GM12891 (cell line): ENCODE measurements at regions not wholly inside any gene's neighbourhood (a gene's known extent, or its start where the extent isn't known, plus 50 kb on each side); places are given as distances from the start of the nearest gene placed in this dataset.

Source experiments
- DNase-seq: peaks from one replicate; pipeline ENCODE4 v3.0.0; 2011; ENCODE audit warnings: low spot score; ENCODE audit not compliant: insufficient read length
- FAIRE-seq: peaks from 2 replicates; lab custom pipeline; 2011; peaks lifted over from hg19 to GRCh38; lab: Jason Lieb, UNC
- PAX5 ChIP-seq: IDR thresholded peaks from 2 replicates; pipeline ENCODE4 v1.6.1; 2011; ENCODE audit warnings: low read length, moderate library complexity, mild to moderate bottlenecking; ENCODE audit not compliant: insufficient read depth, severe bottlenecking
- POLR2A ChIP-seq: IDR thresholded peaks from 2 replicates; pipeline ENCODE4 v1.6.1; 2011; ENCODE audit warnings: low read depth, low read length, control low read depth
- POLR2AphosphoS5 ChIP-seq: IDR thresholded peaks from 2 replicates; pipeline ENCODE4 v1.6.1; 2011; ENCODE audit warnings: low read depth, low read length, control low read depth
- POU2F2 ChIP-seq: IDR thresholded peaks from 2 replicates; pipeline ENCODE4 v1.6.1; 2011; ENCODE audit warnings: low read depth, mild to moderate bottlenecking, control low read depth, low read length, moderate library complexity
- SPI1 ChIP-seq: IDR thresholded peaks from 2 replicates; pipeline ENCODE4 v1.6.1; 2011; ENCODE audit warnings: low read depth, low read length, control low read depth
- TAF1 ChIP-seq: IDR thresholded peaks from 2 replicates; pipeline ENCODE4 v1.6.1; 2011; ENCODE audit warnings: low read depth, low read length, control low read depth

- DNase-seq, result no peak
- FAIRE-seq, result no peak
- no peak for TF ChIP-seq SPI1
- no peak for TF ChIP-seq PAX5
- TF ChIP-seq POLR2AphosphoS5, result no peak
- TF ChIP-seq TAF1, result no peak
- TF ChIP-seq POLR2A, result no peak
- TF ChIP-seq POU2F2, result no peak
Observed at GRCh38 chr6:159349915-159350314, 180.7 kb downstream of the FNDC1 start.

DNA sequence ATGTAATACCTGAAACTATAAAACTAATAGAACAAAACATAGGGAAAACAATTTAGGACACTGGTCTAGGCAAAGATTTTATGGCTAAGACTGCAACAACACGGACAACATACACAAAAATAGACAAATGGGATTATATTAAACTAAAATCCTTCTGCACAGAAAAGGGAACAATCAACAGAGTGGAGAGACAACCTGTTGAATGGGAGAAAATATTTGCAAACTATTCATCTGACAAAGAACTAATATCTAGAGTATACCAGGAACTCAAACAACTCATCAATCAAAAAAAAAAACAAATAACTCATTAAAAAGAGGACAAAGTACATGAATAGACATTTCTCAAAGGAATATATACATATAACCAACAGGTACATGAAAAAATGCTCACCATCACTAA is 174.5 kb downstream of the FNDC1 start:
- no peak for FAIRE-seq

GRCh38 chr6:159342146-159342545 is 172.9 kb downstream of the FNDC1 start:
- no peak for FAIRE-seq
- no peak for DNase-seq
- TF ChIP-seq PAX5 (no peak), POLR2A (no peak), POLR2AphosphoS5 (no peak), SPI1 (no peak), POU2F2 (no peak), TAF1 (no peak)

More for the DNA sequence above, 174.5 kb downstream of the FNDC1 start:
- DNase-seq, result no peak
- no peak for TF ChIP-seq PAX5
- TF ChIP-seq SPI1, result no peak
- TF ChIP-seq POU2F2, result no peak
- no peak for TF ChIP-seq POLR2A
- TF ChIP-seq POLR2AphosphoS5, result no peak
- TF ChIP-seq TAF1, result no peak

GRCh38 chr6:159334068-159334467 is 164.9 kb downstream of the FNDC1 start:
- FAIRE-seq (no peak), DNase-seq (no peak)
- no peak for TF ChIP-seq POLR2AphosphoS5
- TF ChIP-seq SPI1, result no peak
- no peak for TF ChIP-seq POU2F2
- no peak for TF ChIP-seq PAX5
- TF ChIP-seq TAF1, result no peak
- no peak for TF ChIP-seq POLR2A

GRCh38 chr6:159331451-159331850 is 162.3 kb downstream of the FNDC1 start:
- no peak for TF ChIP-seq POLR2AphosphoS5
- no peak for TF ChIP-seq TAF1
- TF ChIP-seq POLR2A, result no peak
- TF ChIP-seq POU2F2, result no peak
- TF ChIP-seq PAX5, result no peak
- no peak for TF ChIP-seq SPI1
- FAIRE-seq (no peak), DNase-seq (no peak)

DNA sequence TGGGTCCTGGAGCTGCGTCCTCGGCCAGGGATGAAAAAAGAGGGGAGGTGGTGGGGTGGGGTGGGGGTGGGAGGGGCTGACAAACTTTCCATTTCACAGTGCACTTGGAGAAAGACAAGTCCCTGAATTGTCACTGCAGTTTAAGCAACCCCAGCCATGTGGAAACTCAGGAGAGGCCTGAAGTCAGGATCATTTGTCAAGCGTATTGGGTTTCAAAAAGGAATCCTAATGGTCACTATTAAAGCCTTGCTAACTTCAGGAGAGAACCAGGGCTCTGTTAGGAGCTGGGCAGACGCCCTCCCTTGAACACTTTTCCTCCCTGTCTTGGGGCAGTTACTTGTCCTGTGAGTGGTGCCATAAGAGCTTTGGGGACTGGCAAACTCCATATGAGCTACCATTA is 159.9 kb downstream of the FNDC1 start:
- no peak for FAIRE-seq
- no peak for TF ChIP-seq PAX5
- TF ChIP-seq SPI1, result no peak
- TF ChIP-seq POLR2A, result no peak
- TF ChIP-seq POLR2AphosphoS5, result no peak
- no peak for TF ChIP-seq TAF1
- no peak for TF ChIP-seq POU2F2
- no peak for DNase-seq

- no peak for TF ChIP-seq SPI1
- no peak for TF ChIP-seq TAF1
- DNase-seq (no peak), FAIRE-seq (no peak)
Observed at GRCh38 chr6:159328052-159328451, 158.9 kb downstream of the FNDC1 start.

DNA sequence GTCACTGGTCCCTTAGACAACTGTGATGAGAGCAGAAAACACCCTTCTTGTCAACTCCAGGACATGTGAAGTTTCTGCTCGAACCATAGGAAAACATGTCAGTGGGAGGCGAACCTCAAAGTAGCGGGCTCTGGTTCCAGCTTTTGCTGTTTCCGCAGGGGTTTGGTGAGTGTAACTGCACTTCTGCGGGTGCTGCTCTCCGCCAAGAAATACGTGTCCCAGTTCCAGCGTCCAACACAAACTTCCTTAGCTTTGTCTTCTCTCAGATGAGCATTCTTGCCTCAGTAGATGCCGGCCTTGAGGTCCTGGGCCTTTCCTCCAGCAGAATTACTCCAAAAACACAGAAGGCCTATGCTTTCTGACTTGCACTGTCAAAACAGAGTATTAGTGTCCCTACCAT is 156.3 kb downstream of the FNDC1 start:
- DNase-seq (no peak), FAIRE-seq (no peak)
- TF ChIP-seq TAF1 (no peak), PAX5 (no peak), POU2F2 (no peak), POLR2AphosphoS5 (no peak)

- no peak for TF ChIP-seq POU2F2
- TF ChIP-seq SPI1, result no peak
- no peak for TF ChIP-seq TAF1
- no peak for TF ChIP-seq PAX5
- TF ChIP-seq POLR2A, result no peak
- TF ChIP-seq POLR2AphosphoS5, result no peak
- FAIRE-seq, result no peak
- DNase-seq, result no peak
Observed at GRCh38 chr6:159324596-159324995, 155.4 kb downstream of the FNDC1 start.
